Activated CD8-positive, alpha-beta T cell treated with anti-CD3 and anti-CD28 coated beads for 36 hours (primary cell): ENCODE measurements at regions not wholly inside any gene's neighbourhood (a gene's known extent, or its start where the extent isn't known, plus 50 kb on each side); places are given as distances from the start of the nearest gene placed in this dataset.

Source experiments
- ATAC-seq: fragments of 200-7000 bp; cut with Tn5 transposase; one replicate; pipeline ENCODE4 v1.10.0; 2021; ENCODE audit warnings: mild to moderate bottlenecking, moderate library complexity
- CTCF ChIA-PET: fragments of 350-600 bp; sonication (Branson Sonifier 250); formaldehyde crosslinking; loops from one replicate; lab custom pipeline; 2021; ENCODE audit warnings: antibody characterized with exemption; lab: Charles Lee
- POLR2A ChIA-PET: fragments of 350-600 bp; sonication (Branson Sonifier 250); formaldehyde crosslinking; loops from one replicate; lab custom pipeline; 2021; ENCODE audit warnings: antibody characterized with exemption; lab: Charles Lee
- DNase-seq: peaks from one replicate; pipeline ENCODE4 v3.0.0-alpha.2; 2020
- H3K27ac Mint-ChIP-seq: one replicate; pipeline ENCODE4 v1.8.0; 2021; ENCODE audit warnings: mild to moderate bottlenecking, mixed read lengths
- H3K27me3 Mint-ChIP-seq: one replicate; pipeline ENCODE4 v1.8.0; 2021; ENCODE audit warnings: mixed read lengths
- H3K36me3 Mint-ChIP-seq: one replicate; pipeline ENCODE4 v1.8.0; 2021; ENCODE audit warnings: low read depth, mixed read lengths
- H3K4me1 Mint-ChIP-seq: one replicate; pipeline ENCODE4 v1.8.0; 2021; ENCODE audit warnings: low read depth, mixed read lengths
- H3K4me3 Mint-ChIP-seq: one replicate; pipeline ENCODE4 v1.8.0; 2021; ENCODE audit warnings: mild to moderate bottlenecking, moderate library complexity, mixed read lengths
- H3K9me3 Mint-ChIP-seq: one replicate; pipeline ENCODE4 v1.8.0; 2021; ENCODE audit warnings: mixed read lengths
- CTCF ChIP-seq: fragments of 200-600 bp; IDR thresholded peaks from one replicate; pipeline ENCODE4 v1.8.0; 2022; ENCODE audit warnings: antibody characterized with exemption, mild to moderate bottlenecking
- intact Hi-C: fragments of 100-400 bp; cut with micrococcal nuclease; formaldehyde crosslinking; loops from one replicate; pipeline ENCODE4 v1.10.0; 2022

- H3K27ac Mint-ChIP-seq = no peak overlapping the region
- TF ChIP-seq CTCF = no peak
- POLR2A ChIA-PET = interaction anchor here (1.0 kb wide), 1 partner anchor 12 kb away, joined by 3 read pairs; no protein-coding TSS in a partner anchor
- H3K27me3 Mint-ChIP-seq = peaks cover 11% of the 10 kb centered on the region
- no peaks in the 10 kb centered on the region for H3K36me3 Mint-ChIP-seq
- H3K9me3 Mint-ChIP-seq = no peaks in the 10 kb centered on the region
- no peak for DNase-seq
- H3K4me3 Mint-ChIP-seq = no peak overlapping the region
- H3K4me1 Mint-ChIP-seq = peaks cover 17% of the 10 kb centered on the region
- intact Hi-C loops = loop anchor here (10.0 kb wide), 1 partner anchor 179 kb away; no protein-coding TSS in a partner anchor
- CTCF ChIA-PET = no interaction called here
- ATAC-seq = no peak
These were observed 208.4 kb upstream of the TLE3 start for GRCh38 chr15:70306081-70306480.

GRCh38 chr15:70303981-70304380 is 206.3 kb upstream of the TLE3 start:
- DNase-seq = no peak
- Mint-ChIP-seq H3K4me1 (peaks cover 12% of the 10 kb centered on the region), H3K27ac (no peak overlapping the region), H3K27me3 (peaks cover 11% of the 10 kb centered on the region), H3K36me3 (no peaks in the 10 kb centered on the region), H3K4me3 (no peak overlapping the region), H3K9me3 (no peaks in the 10 kb centered on the region)
- ChIA-PET POLR2A (no interaction called here), CTCF (interaction anchor here (0.7 to 1.0 kb wide), 2 partner anchors 33 to 35 kb away, joined by 3 read pairs; no protein-coding TSS in a partner anchor)
- intact Hi-C loops = loop anchor here (10.0 kb wide), 1 partner anchor 181 kb away; no protein-coding TSS in a partner anchor
- no peak for TF ChIP-seq CTCF
- ATAC-seq = no peak

GRCh38 chr15:70302360-70302759 is 204.6 kb upstream of the TLE3 start:
- intact Hi-C loops = loop anchor here (10.0 kb wide), 1 partner anchor 182 kb away; no protein-coding TSS in a partner anchor
- Mint-ChIP-seq H3K36me3 (no peaks in the 10 kb centered on the region), H3K4me3 (no peak overlapping the region), H3K9me3 (no peaks in the 10 kb centered on the region), H3K27ac (no peak overlapping the region), H3K4me1 (peaks cover under 1% of the 10 kb centered on the region), H3K27me3 (peaks cover 7% of the 10 kb centered on the region)
- no peak for TF ChIP-seq CTCF
- CTCF ChIA-PET = no interaction called here
- ATAC-seq = no peak
- DNase-seq = no peak
- POLR2A ChIA-PET = interaction anchor here (0.8 to 1.1 kb wide), 2 partner anchors 32 to 185 kb away, joined by 3 read pairs; no protein-coding TSS in a partner anchor

- Mint-ChIP-seq H3K9me3 (no peaks in the 10 kb centered on the region), H3K4me1 (no peaks in the 10 kb centered on the region), H3K27ac (no peak overlapping the region), H3K4me3 (no peak overlapping the region), H3K27me3 (peaks cover 9% of the 10 kb centered on the region), H3K36me3 (no peaks in the 10 kb centered on the region)
- DNase-seq (no peak), ATAC-seq (no peak)
- POLR2A ChIA-PET = interaction anchor here (1.1 to 1.7 kb wide), 2 partner anchors 41 to 186 kb away, joined by 3 to 5 read pairs; no protein-coding TSS in a partner anchor
- intact Hi-C loops = loop anchor here (10.0 kb wide), 1 partner anchor 183 kb away; no protein-coding TSS in a partner anchor
- CTCF ChIA-PET = interaction anchor here (0.8 to 1.6 kb wide), 5 partner anchors 43 to 211 kb away, joined by 3 to 5 read pairs (median 4); no protein-coding TSS in a partner anchor
- TF ChIP-seq CTCF = no peak
These were observed 203.7 kb upstream of the TLE3 start for GRCh38 chr15:70301396-70301795.
